Activated T-cell treated with anti-CD3 and anti-CD28 coated beads, Interleukin-2, amount 50 U/mL, for 4 hours (primary cell): ENCODE measurements at regions not wholly inside any gene's neighbourhood (a gene's known extent, or its start where the extent isn't known, plus 50 kb on each side); places are given as distances from the start of the nearest gene placed in this dataset.
A peak's percentile ranks its signal among the peaks of the same experiment; 100 is the strongest.
"Not testable (repeated sequence)": the region's sequence is repeated elsewhere in the genome, so short reads cannot be mapped to it uniquely, and the experiment has no call there.

Experiments
- ATAC-seq, 2 donors: fragments of 200-7000 bp; cut with Tn5 transposase; one replicate each; pipeline ENCODE4 v1.10.0; 2021
- DNase-seq: peaks from one replicate; pipeline ENCODE4 v3.0.0-alpha.2; 2020
- H3K27me3 Mint-ChIP-seq: one replicate; pipeline ENCODE4 v1.8.0; 2021; ENCODE audit warnings: low read depth, mixed read lengths
- H3K36me3 Mint-ChIP-seq: one replicate; pipeline ENCODE4 v1.8.0; 2022; ENCODE audit warnings: mixed read lengths; ENCODE audit not compliant: insufficient read depth
- H3K4me1 Mint-ChIP-seq: one replicate; pipeline ENCODE4 v1.8.0; 2021; ENCODE audit warnings: low read depth, mixed read lengths
- H3K4me3 Mint-ChIP-seq: one replicate; pipeline ENCODE4 v1.8.0; 2021; ENCODE audit warnings: mild to moderate bottlenecking, moderate library complexity, mixed read lengths
- H3K9me3 Mint-ChIP-seq: one replicate; pipeline ENCODE4 v1.8.0; 2021; ENCODE audit warnings: mixed read lengths

DNA sequence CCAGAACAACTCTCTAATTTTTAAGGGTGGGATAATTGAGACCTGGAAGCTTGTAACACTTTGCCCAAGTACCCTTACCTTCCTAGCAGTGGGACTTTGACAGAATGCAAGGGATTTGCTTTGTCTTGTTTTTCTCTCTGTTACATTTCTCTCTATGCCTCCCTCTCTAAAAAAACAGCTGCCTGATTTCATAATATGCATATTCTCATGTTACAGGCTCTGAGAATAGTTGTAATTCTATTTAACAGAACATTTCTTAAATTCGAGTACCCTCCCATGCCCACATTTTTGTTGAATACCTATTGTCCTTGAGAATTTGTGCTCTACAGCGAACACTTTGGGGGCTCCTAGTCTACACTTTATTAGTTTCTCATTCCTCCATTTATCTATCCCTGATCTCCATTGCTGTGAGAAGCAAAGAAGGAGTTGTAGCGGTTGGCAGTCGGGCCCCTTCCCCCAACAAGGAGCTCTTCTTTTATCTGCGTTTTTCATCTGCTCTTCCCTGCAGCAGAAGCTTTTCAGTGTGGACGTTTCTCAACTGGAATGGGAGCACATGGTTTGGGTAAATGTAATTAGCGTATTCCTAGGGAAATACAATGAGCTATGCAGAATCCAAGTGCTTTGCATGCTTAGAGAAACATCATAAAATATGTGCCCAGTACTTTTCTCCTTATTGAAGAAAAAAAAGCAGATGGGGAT, 117.7 kb upstream of the CCDC90B start:
- no peaks in the 10 kb centered on the region for H3K36me3 Mint-ChIP-seq
- no peaks in the 10 kb centered on the region for H3K27me3 Mint-ChIP-seq
- no peak for DNase-seq
- no peak for ATAC-seq
- no peaks in the 10 kb centered on the region for H3K4me1 Mint-ChIP-seq
- no peak overlapping the region for H3K4me3 Mint-ChIP-seq
- no peaks in the 10 kb centered on the region for H3K9me3 Mint-ChIP-seq

GRCh38 chr11:83401506-83402225, 115.5 kb upstream of the CCDC90B start:
- DNase-seq, result no peak
- H3K36me3 Mint-ChIP-seq, result no peaks in the 10 kb centered on the region
- peak; percentile 35 to 48 for ATAC-seq
- no peaks in the 10 kb centered on the region for H3K9me3 Mint-ChIP-seq
- H3K4me1 Mint-ChIP-seq, result no peaks in the 10 kb centered on the region
- H3K4me3 Mint-ChIP-seq, result no peak overlapping the region
- H3K27me3 Mint-ChIP-seq, result no peaks in the 10 kb centered on the region

- H3K27me3 Mint-ChIP-seq, result no peaks in the 10 kb centered on the region
- no peak for ATAC-seq
- H3K36me3 Mint-ChIP-seq, result no peaks in the 10 kb centered on the region
- no peak for DNase-seq
- H3K4me1 Mint-ChIP-seq, result no peaks in the 10 kb centered on the region
- no peak overlapping the region for H3K4me3 Mint-ChIP-seq
- H3K9me3 Mint-ChIP-seq, result peaks cover 8% of the 10 kb centered on the region
These were observed 108.2 kb upstream of the CCDC90B start for GRCh38 chr11:83394331-83394730.

DNA sequence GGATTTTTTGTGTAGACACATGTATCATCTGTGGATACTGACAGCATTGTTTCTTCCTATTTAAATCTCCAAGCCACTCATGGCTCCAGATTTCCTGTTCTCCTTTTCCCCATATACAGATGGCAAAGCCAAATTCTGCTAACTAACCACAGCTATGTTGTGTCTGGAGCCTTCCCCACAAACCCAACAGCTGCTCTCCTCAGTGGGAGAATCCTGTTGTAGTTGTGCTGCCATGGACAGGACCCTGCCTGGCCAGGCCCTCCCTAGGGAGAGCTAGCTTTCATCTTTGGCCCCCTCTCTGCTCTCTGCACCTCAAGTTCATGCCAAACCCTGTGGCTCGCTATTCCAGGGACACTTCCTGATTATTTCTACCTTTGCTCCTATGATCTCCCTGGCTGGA, 106.4 kb upstream of the CCDC90B start:
- no peaks in the 10 kb centered on the region for H3K4me1 Mint-ChIP-seq
- H3K36me3 Mint-ChIP-seq, result no peaks in the 10 kb centered on the region
- H3K9me3 Mint-ChIP-seq, result peaks cover 15% of the 10 kb centered on the region
- H3K4me3 Mint-ChIP-seq, result no peak overlapping the region
- no peaks in the 10 kb centered on the region for H3K27me3 Mint-ChIP-seq
- DNase-seq, result no peak
- ATAC-seq, result no peak

DNA sequence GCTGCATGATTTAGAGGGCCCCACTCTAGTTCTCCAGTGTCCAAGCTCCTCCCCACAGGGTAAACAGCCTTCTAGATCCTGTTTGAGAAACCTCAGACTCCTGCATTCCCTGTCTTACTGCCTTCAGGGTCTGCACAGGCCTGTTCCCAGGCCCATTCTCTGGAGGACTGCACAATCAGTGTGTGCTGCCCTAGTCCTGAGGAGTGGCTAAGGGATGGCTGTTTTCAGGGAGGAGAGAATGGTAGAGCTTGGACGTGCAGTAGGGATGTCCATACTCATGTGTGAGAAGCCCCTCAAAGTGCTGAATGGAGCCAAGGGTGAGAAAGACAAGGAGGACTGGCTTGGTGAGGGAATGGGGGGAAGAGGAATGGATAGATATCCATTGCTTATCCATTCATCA, 103.8 kb upstream of the CCDC90B start:
- no peak for DNase-seq
- H3K27me3 Mint-ChIP-seq, result no peaks in the 10 kb centered on the region
- peaks cover 35% of the 10 kb centered on the region for H3K9me3 Mint-ChIP-seq
- H3K36me3 Mint-ChIP-seq, result no peaks in the 10 kb centered on the region
- H3K4me3 Mint-ChIP-seq, result no peak overlapping the region
- no peak for ATAC-seq
- H3K4me1 Mint-ChIP-seq, result no peaks in the 10 kb centered on the region

DNA sequence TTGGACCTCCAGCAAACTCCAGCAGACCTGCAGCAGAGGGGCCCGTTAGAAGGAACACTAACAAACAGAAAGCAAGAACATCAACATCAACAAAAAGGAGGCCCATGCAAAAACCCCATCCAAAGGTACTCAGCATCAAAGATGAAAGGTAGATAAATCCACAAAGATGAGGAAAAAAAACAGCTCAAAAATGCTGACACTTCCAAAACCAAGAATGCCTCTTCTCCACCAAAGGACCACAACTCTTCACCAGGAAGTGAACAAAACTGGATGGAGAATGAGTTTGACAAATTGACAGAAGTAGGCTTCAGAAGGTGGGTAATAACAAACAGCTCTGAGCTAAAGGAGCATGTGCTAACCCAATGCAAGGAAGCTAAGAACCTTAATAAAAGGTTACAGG, 97.7 kb upstream of the CCDC90B start:
- DNase-seq, ATAC-seq, H3K27me3 Mint-ChIP-seq, H3K4me3 Mint-ChIP-seq, H3K4me1 Mint-ChIP-seq, H3K36me3 Mint-ChIP-seq: not testable (repeated sequence)
- H3K9me3 Mint-ChIP-seq, result peaks cover 46% of the 10 kb centered on the region

DNA sequence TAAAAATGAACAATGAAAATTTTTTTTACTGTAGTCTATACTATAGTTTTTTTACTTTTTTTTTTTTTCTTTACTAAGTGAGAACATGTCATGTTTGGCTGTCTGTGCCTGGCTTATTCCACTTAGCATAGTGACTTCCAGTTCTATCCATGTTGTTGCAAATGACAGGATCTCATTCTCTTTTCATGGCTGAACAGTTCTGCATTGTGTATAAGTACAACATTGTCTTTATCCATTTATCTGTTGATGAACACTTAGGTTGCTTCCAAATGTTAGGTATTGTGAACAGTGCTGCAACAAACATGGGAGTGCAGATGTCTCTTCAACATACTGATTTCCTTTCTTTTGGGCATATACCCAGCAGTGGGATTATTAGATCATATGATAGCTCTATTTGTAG, 88.1 kb upstream of the CCDC90B start:
- Mint-ChIP-seq H3K9me3 (no peaks in the 10 kb centered on the region), H3K4me1 (no peaks in the 10 kb centered on the region), H3K36me3 (no peaks in the 10 kb centered on the region), H3K27me3 (no peaks in the 10 kb centered on the region), H3K4me3 (no peak overlapping the region)
- ATAC-seq, result no peak
- DNase-seq, result no peak

GRCh38 chr11:83371489-83371888, 85.3 kb upstream of the CCDC90B start:
- no peaks in the 10 kb centered on the region for H3K27me3 Mint-ChIP-seq
- H3K36me3 Mint-ChIP-seq, result no peaks in the 10 kb centered on the region
- DNase-seq, result no peak
- ATAC-seq, result no peak
- H3K9me3 Mint-ChIP-seq, result peaks cover 25% of the 10 kb centered on the region
- H3K4me3 Mint-ChIP-seq, result no peak overlapping the region
- H3K4me1 Mint-ChIP-seq, result no peaks in the 10 kb centered on the region

GRCh38 chr11:83367745-83368144, 81.6 kb upstream of the CCDC90B start:
- Mint-ChIP-seq H3K4me1 (no peaks in the 10 kb centered on the region), H3K36me3 (no peaks in the 10 kb centered on the region), H3K27me3 (no peaks in the 10 kb centered on the region), H3K9me3 (peaks cover 25% of the 10 kb centered on the region), H3K4me3 (no peak overlapping the region)
- no peak for ATAC-seq
- no peak for DNase-seq

- no peaks in the 10 kb centered on the region for H3K36me3 Mint-ChIP-seq
- ATAC-seq (no peak), DNase-seq (no peak)
- no peak overlapping the region for H3K4me3 Mint-ChIP-seq
- no peaks in the 10 kb centered on the region for H3K4me1 Mint-ChIP-seq
- peaks cover 3% of the 10 kb centered on the region for H3K27me3 Mint-ChIP-seq
- peaks cover 25% of the 10 kb centered on the region for H3K9me3 Mint-ChIP-seq
These were observed 78.4 kb upstream of the CCDC90B start for GRCh38 chr11:83364500-83365045.

DNA sequence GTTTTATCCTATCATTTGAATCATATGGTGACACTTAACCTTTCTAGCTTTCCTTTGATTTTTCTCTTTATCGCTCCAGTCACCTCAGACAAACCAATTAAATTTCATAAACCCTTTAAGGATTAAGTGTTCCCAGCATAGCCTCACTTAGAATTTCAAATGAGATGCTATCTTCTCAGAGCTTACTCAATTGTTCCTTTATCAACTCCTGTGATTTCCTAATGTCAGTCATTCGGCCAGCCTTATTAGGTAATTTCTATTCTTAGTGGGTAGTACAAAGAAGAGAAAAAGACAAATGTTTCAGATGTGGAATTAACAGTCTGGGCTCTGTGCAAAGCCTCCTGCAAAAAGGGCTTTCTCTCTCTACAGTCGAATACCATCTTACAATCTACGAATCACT, 77.1 kb upstream of the CCDC90B start:
- no peak for ATAC-seq
- peaks cover 15% of the 10 kb centered on the region for H3K9me3 Mint-ChIP-seq

GRCh38 chr11:83361831-83362230, 75.7 kb upstream of the CCDC90B start:
- H3K4me3 Mint-ChIP-seq, result no peak overlapping the region
- DNase-seq (no peak), ATAC-seq (no peak)
- H3K27me3 Mint-ChIP-seq, result peaks cover 3% of the 10 kb centered on the region
- no peaks in the 10 kb centered on the region for H3K36me3 Mint-ChIP-seq
- no peaks in the 10 kb centered on the region for H3K4me1 Mint-ChIP-seq
- peaks cover 4% of the 10 kb centered on the region for H3K9me3 Mint-ChIP-seq

More for the DNA sequence above, 77.1 kb upstream of the CCDC90B start:
- no peak overlapping the region for H3K4me3 Mint-ChIP-seq
- H3K27me3 Mint-ChIP-seq, result peaks cover 3% of the 10 kb centered on the region
- no peak for DNase-seq
- no peaks in the 10 kb centered on the region for H3K36me3 Mint-ChIP-seq
- no peaks in the 10 kb centered on the region for H3K4me1 Mint-ChIP-seq

DNA sequence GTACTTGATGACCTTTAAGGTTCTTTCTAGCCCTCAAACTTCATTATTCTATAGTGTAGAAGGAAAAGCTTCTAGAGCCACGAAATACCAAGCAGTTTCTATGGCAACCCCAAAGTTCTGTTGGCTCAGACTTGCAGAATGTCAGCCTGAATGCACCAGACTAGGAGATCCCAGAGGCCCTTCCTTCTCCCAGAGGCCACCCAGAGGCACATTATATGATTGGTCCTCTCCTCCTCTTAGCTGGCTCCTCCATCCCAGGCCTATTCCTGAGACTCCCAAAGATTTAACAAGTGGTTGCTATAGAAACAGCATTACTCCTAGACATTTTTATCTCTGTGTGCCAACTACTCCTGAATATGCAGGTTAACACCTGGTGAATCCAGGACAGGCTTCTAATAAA, 69.2 kb upstream of the CCDC90B start:
- no peaks in the 10 kb centered on the region for H3K4me1 Mint-ChIP-seq

GRCh38 chr11:83350187-83350586, 64.0 kb upstream of the CCDC90B start:
- Mint-ChIP-seq H3K4me3 (no peak overlapping the region), H3K27me3 (no peaks in the 10 kb centered on the region), H3K9me3 (peaks cover 7% of the 10 kb centered on the region), H3K4me1 (no peaks in the 10 kb centered on the region), H3K36me3 (no peaks in the 10 kb centered on the region)
- ATAC-seq (no peak), DNase-seq (no peak)

More for the DNA sequence above, 69.2 kb upstream of the CCDC90B start:
- ATAC-seq, result no peak
- Mint-ChIP-seq H3K36me3 (no peaks in the 10 kb centered on the region), H3K9me3 (peaks cover 11% of the 10 kb centered on the region), H3K27me3 (no peaks in the 10 kb centered on the region), H3K4me3 (no peak overlapping the region)
- DNase-seq, result no peak

DNA sequence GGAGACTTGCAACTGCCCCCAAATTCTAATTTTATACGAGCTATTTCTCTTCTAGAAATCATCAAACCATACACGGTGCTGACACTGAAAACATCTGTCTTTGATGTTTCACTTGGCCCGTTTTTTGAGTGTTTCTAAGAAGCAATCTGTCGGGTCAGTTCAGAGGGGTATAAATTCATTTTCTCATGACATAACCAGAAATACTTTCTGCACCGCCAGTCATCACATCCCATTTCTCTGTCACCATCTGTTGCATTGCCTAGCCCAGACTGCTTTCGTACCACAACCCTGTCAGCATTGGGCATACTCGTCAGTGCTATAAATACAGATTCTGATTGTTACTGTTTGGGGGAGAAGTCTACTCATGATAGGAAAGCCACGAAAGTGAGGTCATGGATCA, 63.1 kb upstream of the CCDC90B start:
- peaks cover 7% of the 10 kb centered on the region for H3K9me3 Mint-ChIP-seq

More for the DNA sequence above, 63.1 kb upstream of the CCDC90B start:
- Mint-ChIP-seq H3K27me3 (no peaks in the 10 kb centered on the region), H3K36me3 (no peaks in the 10 kb centered on the region), H3K4me1 (no peaks in the 10 kb centered on the region), H3K4me3 (no peak overlapping the region)
- DNase-seq, result no peak
- no peak for ATAC-seq
